ENCODE measurements at regions not wholly inside any gene's neighbourhood (a gene's known extent, or its start where the extent isn't known, plus 50 kb on each side); places are given as distances from the start of the nearest gene placed in this dataset.

DNA sequence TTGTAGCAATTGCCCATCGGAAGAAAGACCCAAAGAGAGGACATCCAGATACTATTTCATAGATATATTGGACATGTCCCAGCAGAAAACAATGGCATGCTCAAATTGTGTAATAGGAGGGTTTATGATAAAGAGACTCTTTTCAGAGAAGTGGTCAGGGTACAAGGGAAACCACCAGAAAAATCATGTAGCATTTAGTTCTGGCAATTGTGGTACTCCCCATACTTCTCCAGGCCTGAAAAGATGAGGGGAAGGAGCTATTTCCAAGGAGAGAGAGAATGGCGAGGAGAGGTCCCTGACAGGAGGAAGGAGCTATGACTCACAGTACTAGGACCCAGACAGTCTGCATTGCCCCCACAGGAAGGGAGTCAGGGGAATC, 68.4 kb upstream of the ADO start:
- Histone ChIP-seq H3K36me3 (no peaks in the 10 kb centered on the region), H3K27me3 (no peaks in the 10 kb centered on the region), H3K9me3 (no peaks in the 10 kb centered on the region), H3K4me3 (ENCODE audit: low read depth, low read length) (no peak overlapping the region), H3K4me1 (no peaks in the 10 kb centered on the region)
- no peak for DNase-seq
- TF ChIP-seq, protein P1, sequence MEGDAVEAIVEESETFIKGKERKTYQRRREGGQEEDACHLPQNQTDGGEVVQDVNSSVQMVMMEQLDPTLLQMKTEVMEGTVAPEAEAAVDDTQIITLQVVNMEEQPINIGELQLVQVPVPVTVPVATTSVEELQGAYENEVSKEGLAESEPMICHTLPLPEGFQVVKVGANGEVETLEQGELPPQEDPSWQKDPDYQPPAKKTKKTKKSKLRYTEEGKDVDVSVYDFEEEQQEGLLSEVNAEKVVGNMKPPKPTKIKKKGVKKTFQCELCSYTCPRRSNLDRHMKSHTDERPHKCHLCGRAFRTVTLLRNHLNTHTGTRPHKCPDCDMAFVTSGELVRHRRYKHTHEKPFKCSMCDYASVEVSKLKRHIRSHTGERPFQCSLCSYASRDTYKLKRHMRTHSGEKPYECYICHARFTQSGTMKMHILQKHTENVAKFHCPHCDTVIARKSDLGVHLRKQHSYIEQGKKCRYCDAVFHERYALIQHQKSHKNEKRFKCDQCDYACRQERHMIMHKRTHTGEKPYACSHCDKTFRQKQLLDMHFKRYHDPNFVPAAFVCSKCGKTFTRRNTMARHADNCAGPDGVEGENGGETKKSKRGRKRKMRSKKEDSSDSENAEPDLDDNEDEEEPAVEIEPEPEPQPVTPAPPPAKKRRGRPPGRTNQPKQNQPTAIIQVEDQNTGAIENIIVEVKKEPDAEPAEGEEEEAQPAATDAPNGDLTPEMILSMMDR (IDR thresholded peaks at IDR 0.05; ENCODE audit: low read depth, low read length), result no peak

DNA sequence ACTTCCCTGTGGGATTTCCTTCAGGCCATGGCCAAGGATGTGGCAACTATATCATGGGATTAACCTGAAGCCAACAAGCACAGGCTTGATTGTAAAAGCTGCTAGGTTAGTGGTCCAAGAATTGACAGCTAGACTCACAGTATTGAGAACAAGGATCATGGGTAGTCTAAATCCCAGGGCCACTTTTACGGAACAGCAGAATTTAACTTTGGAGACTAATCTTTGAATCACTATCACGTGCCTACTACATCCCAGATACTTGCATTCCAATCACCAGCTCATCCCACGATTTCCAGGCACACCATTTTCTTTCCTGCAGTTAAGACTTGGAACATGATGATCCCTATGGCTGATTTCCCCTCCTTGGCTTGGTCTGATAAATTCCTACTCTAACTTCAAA, 65.6 kb upstream of the ADO start:
- Histone ChIP-seq H3K4me3 (ENCODE audit: low read depth, low read length) (no peak overlapping the region), H3K9me3 (no peaks in the 10 kb centered on the region), H3K27me3 (no peaks in the 10 kb centered on the region), H3K36me3 (no peaks in the 10 kb centered on the region), H3K4me1 (no peaks in the 10 kb centered on the region)
- TF ChIP-seq, protein P1 (IDR thresholded peaks at IDR 0.05; ENCODE audit: low read depth, low read length), result no peak
- no peak for DNase-seq

DNA sequence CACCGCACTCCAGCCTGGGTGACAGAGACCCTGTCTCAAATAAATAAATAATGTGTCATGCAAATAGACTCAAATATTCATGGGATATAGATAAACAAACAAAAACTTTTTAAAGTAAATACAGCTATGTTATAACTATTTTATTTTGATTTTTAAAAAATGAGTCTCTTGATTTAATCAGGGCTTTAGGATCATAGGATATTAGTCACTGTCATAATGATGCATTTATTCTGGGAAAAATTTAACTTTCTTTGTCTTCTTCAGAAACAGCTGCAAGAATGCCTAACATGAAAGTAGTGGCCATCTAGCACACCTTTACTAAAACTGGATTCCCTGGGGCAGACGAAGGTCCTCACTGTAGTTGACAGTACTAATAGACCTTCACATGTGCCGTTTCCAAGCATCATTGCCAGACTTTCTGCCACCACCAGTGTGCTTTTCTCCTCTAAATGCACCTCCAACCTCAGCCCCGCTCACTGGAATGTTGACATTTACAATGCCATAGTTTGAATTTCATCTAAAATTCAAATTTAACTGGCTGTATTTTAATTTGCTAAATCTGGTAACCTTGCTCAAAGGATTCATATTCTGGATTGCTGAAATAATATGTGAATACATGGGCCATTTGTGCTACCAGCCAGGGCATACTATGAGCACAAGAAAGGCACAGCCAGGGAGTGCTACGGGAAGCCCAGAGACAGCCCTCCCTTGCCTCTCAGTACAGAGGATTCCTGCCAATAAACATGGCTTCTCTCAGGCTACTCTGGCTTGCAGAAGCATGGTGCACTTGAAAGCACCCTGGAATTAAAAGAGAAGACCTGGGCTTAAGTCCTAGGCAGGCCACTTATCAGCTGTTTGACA, 63.4 kb upstream of the ADO start:
- Histone ChIP-seq H3K27me3 (no peaks in the 10 kb centered on the region), H3K9me3 (no peaks in the 10 kb centered on the region), H3K36me3 (no peaks in the 10 kb centered on the region), H3K4me3 (ENCODE audit: low read depth, low read length) (no peak overlapping the region), H3K4me1 (no peaks in the 10 kb centered on the region)
- TF ChIP-seq, protein P1 (IDR thresholded peaks at IDR 0.05; ENCODE audit: low read depth, low read length), result no peak
- DNase-seq, result no peak

DNA sequence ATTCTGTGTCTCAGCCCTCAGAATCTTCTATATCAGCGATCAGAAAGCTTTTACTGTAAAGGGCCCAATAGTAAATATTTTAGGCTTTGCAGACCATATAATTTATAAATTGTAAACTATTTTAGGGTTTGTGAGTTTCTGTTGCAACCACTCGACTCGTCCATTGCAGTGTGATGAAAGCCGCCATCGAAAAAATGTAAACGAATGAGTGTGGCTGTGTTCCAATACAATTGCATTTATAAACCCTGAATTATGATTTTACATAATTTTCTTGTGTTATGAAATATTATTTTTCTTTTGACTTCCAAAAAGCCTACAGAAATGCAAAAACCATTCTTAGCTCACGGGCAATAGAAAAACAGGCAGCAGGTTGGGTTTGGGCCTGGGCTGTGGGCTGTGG, 62.5 kb upstream of the ADO start:
- Histone ChIP-seq H3K4me3 (ENCODE audit: low read depth, low read length) (no peak overlapping the region), H3K9me3 (no peaks in the 10 kb centered on the region), H3K36me3 (no peaks in the 10 kb centered on the region), H3K4me1 (no peaks in the 10 kb centered on the region), H3K27me3 (no peaks in the 10 kb centered on the region)
- TF ChIP-seq, protein P1 (IDR thresholded peaks at IDR 0.05; ENCODE audit: low read depth, low read length), result no peak
- no peak for DNase-seq

DNA sequence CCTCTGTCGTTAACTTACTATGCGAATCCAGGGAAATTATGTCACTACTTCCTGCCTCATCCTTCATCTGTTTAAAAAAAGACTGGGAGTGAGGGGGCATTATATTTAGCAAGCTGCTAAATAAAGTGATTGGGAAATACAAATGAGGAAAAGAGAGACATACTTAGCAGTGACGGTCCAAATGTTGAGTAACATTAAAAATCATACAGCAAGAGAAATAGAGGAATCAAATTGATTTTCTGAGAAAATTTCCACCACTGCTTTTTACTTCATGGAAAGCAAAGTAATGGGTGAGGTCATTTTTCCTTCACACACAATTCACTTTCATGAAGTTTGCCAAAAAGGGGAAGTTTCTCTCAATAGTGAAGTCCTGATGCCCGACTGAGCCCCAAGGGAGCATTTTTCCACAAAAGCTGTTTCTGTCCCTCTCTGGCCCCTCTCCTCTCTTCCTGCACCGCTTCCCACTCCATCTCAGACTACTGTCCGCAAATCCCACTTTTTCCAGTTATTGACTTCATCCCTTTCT, 61.9 kb upstream of the ADO start:
- H3K4me3 ChIP-seq (ENCODE audit: low read depth, low read length), result no peak overlapping the region
- no peaks in the 10 kb centered on the region for H3K4me1 ChIP-seq
- DNase-seq, result no peak
- H3K36me3 ChIP-seq, result no peaks in the 10 kb centered on the region
- H3K27me3 ChIP-seq, result no peaks in the 10 kb centered on the region
- H3K9me3 ChIP-seq, result no peaks in the 10 kb centered on the region
- TF ChIP-seq, protein P1 (IDR thresholded peaks at IDR 0.05; ENCODE audit: low read depth, low read length), result no peak

DNA sequence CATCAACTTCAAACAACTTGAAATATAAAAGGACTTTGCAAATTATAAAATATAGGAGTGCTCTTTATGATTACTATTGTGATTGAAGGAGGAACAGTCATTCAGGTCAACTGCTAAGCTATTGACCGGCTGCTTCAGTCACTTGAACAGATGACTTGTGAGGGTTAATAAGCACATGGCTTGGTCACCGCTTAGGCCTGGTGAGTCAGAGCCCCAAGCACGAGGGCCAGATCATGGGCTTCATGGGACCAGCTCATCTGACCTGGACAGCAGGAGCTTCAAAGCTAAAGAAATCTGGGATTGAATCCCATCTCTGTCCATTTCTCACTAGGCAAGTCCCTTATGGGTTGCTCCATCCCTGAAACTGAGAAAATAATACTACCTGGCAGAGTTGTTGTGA, 60.4 kb upstream of the ADO start:
- H3K36me3 ChIP-seq, result no peaks in the 10 kb centered on the region
- no peaks in the 10 kb centered on the region for H3K27me3 ChIP-seq
- no peaks in the 10 kb centered on the region for H3K4me1 ChIP-seq
- H3K4me3 ChIP-seq (ENCODE audit: low read depth, low read length), result no peak overlapping the region
- no peak for DNase-seq
- TF ChIP-seq, protein P1 (IDR thresholded peaks at IDR 0.05; ENCODE audit: low read depth, low read length), result no peak
- no peaks in the 10 kb centered on the region for H3K9me3 ChIP-seq

Measured in BE2C (cell line).